ENCODE measurements at regions not wholly inside any gene's neighbourhood (a gene's known extent, or its start where the extent isn't known, plus 50 kb on each side); places are given as distances from the start of the nearest gene placed in this dataset.
A peak's percentile ranks its signal among the peaks of the same experiment; 100 is the strongest.

- Histone ChIP-seq H3K27ac (no peak overlapping the region), H2AFZ (no peak overlapping the region), H3K4me3 (no peak overlapping the region), H3K4me2 (ENCODE audit: unreplicated experiment) (no peak overlapping the region), H3K36me3 (ENCODE audit: low read depth) (no peaks in the 10 kb centered on the region), H3K9me3 (ENCODE audit: low read depth) (no peaks in the 10 kb centered on the region), H4K20me1 (ENCODE audit: insufficient read depth) (no peaks in the 10 kb centered on the region), H3F3A (ENCODE audit: insufficient read depth) (no peaks in the 10 kb centered on the region), H3K9me2 (ENCODE audit: insufficient read depth) (no peaks in the 10 kb centered on the region), H3K9ac (no peak overlapping the region), H3K4me1 (ENCODE audit: insufficient read depth) (no peaks in the 10 kb centered on the region), H3K79me2 (ENCODE audit: insufficient read depth) (no peaks in the 10 kb centered on the region), H3K27me3 (replicated peaks; ENCODE audit: insufficient read depth) (no peaks in the 10 kb centered on the region)
- WGBS, 2 experiments (ENCODE audit: low coverage in 1 of 2, low lambda C conversion rate in 2 of 2, missing lambda C conversion rate in 2 of 2), result 60 to 67% methylated on average over 1 of the region's 1 CpG
- no peak for TF ChIP-seq EZH2 (IDR thresholded peaks at IDR 0.05; ENCODE audit: insufficient read depth, poor library complexity, severe bottlenecking)
- no peak for TF ChIP-seq EZH2phosphoT487 (IDR thresholded peaks at IDR 0.05; ENCODE audit: insufficient read depth, low read depth)
- in situ Hi-C loops (cut with MboI), result no loop called here
- DNase-seq, result no peak
Observed at GRCh38 chrX:140916872-140917271, 85.5 kb upstream of the SPANXB1 start.

GRCh38 chrX:140917354-140918115 is 84.9 kb upstream of the SPANXB1 start:
- WGBS, 2 experiments (ENCODE audit: low coverage in 1 of 2, low lambda C conversion rate in 2 of 2, missing lambda C conversion rate in 2 of 2), result 60 to 66% methylated on average over 3 to 4 of the region's 4 CpGs
- in situ Hi-C loops (cut with MboI), result no loop called here

GRCh38 chrX:140918398-140919038 is 83.9 kb upstream of the SPANXB1 start:
- no peak overlapping the region for H2AFZ ChIP-seq
- no peaks in the 10 kb centered on the region for H3K4me1 ChIP-seq (ENCODE audit: insufficient read depth)
- no peak overlapping the region for H3K4me2 ChIP-seq (ENCODE audit: unreplicated experiment)
- DNase-seq, result peak; percentile 73
- no peaks in the 10 kb centered on the region for H3F3A ChIP-seq (ENCODE audit: insufficient read depth)
- no peaks in the 10 kb centered on the region for H3K27me3 ChIP-seq (replicated peaks; ENCODE audit: insufficient read depth)
- no peaks in the 10 kb centered on the region for H3K9me2 ChIP-seq (ENCODE audit: insufficient read depth)
- no peaks in the 10 kb centered on the region for H3K79me2 ChIP-seq (ENCODE audit: insufficient read depth)
- TF ChIP-seq EZH2 (IDR thresholded peaks at IDR 0.05; ENCODE audit: insufficient read depth, poor library complexity, severe bottlenecking), result no peak
- no peak for TF ChIP-seq EZH2phosphoT487 (IDR thresholded peaks at IDR 0.05; ENCODE audit: insufficient read depth, low read depth)
- no peaks in the 10 kb centered on the region for H3K9me3 ChIP-seq (ENCODE audit: low read depth)
- no peaks in the 10 kb centered on the region for H3K36me3 ChIP-seq (ENCODE audit: low read depth)
- H3K9ac ChIP-seq, result no peak overlapping the region
- no peak overlapping the region for H3K4me3 ChIP-seq
- WGBS, 2 experiments (ENCODE audit: low coverage in 1 of 2, low lambda C conversion rate in 2 of 2, missing lambda C conversion rate in 2 of 2), result 26 to 30% methylated on average over 12 to 14 of the region's 14 CpGs
- in situ Hi-C loops (cut with MboI), result no loop called here
- H4K20me1 ChIP-seq (ENCODE audit: insufficient read depth), result no peaks in the 10 kb centered on the region
- H3K27ac ChIP-seq, result no peak overlapping the region

More at GRCh38 chrX:140917354-140918115, 84.9 kb upstream of the SPANXB1 start:
- H3K4me2 ChIP-seq (ENCODE audit: unreplicated experiment), result no peak overlapping the region
- no peak overlapping the region for H3K4me3 ChIP-seq
- H3K79me2 ChIP-seq (ENCODE audit: insufficient read depth), result no peaks in the 10 kb centered on the region
- no peak for DNase-seq
- H3K9me2 ChIP-seq (ENCODE audit: insufficient read depth), result no peaks in the 10 kb centered on the region
- H3K4me1 ChIP-seq (ENCODE audit: insufficient read depth), result no peaks in the 10 kb centered on the region
- H4K20me1 ChIP-seq (ENCODE audit: insufficient read depth), result no peaks in the 10 kb centered on the region
- TF ChIP-seq EZH2 (IDR thresholded peaks at IDR 0.05; ENCODE audit: insufficient read depth, poor library complexity, severe bottlenecking), result no peak
- TF ChIP-seq EZH2phosphoT487 (IDR thresholded peaks at IDR 0.05; ENCODE audit: insufficient read depth, low read depth), result no peak
- no peaks in the 10 kb centered on the region for H3K27me3 ChIP-seq (replicated peaks; ENCODE audit: insufficient read depth)
- H3K36me3 ChIP-seq (ENCODE audit: low read depth), result no peaks in the 10 kb centered on the region
- no peak overlapping the region for H3K27ac ChIP-seq
- no peaks in the 10 kb centered on the region for H3K9me3 ChIP-seq (ENCODE audit: low read depth)
- no peak overlapping the region for H2AFZ ChIP-seq
- H3K9ac ChIP-seq, result no peak overlapping the region
- no peaks in the 10 kb centered on the region for H3F3A ChIP-seq (ENCODE audit: insufficient read depth)

- no peak for DNase-seq
- no peak overlapping the region for H2AFZ ChIP-seq
- H3K27ac ChIP-seq, result no peak overlapping the region
- no peak overlapping the region for H3K4me3 ChIP-seq
- H4K20me1 ChIP-seq (ENCODE audit: insufficient read depth), result no peaks in the 10 kb centered on the region
- no peaks in the 10 kb centered on the region for H3K27me3 ChIP-seq (replicated peaks; ENCODE audit: insufficient read depth)
- TF ChIP-seq EZH2 (IDR thresholded peaks at IDR 0.05; ENCODE audit: insufficient read depth, poor library complexity, severe bottlenecking) (no peak), EZH2phosphoT487 (IDR thresholded peaks at IDR 0.05; ENCODE audit: insufficient read depth, low read depth) (no peak)
- H3K79me2 ChIP-seq (ENCODE audit: insufficient read depth), result no peaks in the 10 kb centered on the region
- H3K4me2 ChIP-seq (ENCODE audit: unreplicated experiment), result no peak overlapping the region
- no peak overlapping the region for H3K9ac ChIP-seq
- H3K36me3 ChIP-seq (ENCODE audit: low read depth), result no peaks in the 10 kb centered on the region
- H3F3A ChIP-seq (ENCODE audit: insufficient read depth), result no peaks in the 10 kb centered on the region
- no peaks in the 10 kb centered on the region for H3K9me3 ChIP-seq (ENCODE audit: low read depth)
- in situ Hi-C loops (cut with MboI), result no loop called here
- H3K9me2 ChIP-seq (ENCODE audit: insufficient read depth), result no peaks in the 10 kb centered on the region
- 55 to 64% methylated on average over 1 to 5 of the region's 5 CpGs for WGBS, 2 experiments (ENCODE audit: low coverage in 1 of 2, low lambda C conversion rate in 2 of 2, missing lambda C conversion rate in 2 of 2)
- H3K4me1 ChIP-seq (ENCODE audit: insufficient read depth), result no peaks in the 10 kb centered on the region
Observed at GRCh38 chrX:140920416-140920815, 82.0 kb upstream of the SPANXB1 start.
